ENCODE measurements at regions not wholly inside any gene's neighbourhood (a gene's known extent, or its start where the extent isn't known, plus 50 kb on each side); places are given as distances from the start of the nearest gene placed in this dataset.

DNA sequence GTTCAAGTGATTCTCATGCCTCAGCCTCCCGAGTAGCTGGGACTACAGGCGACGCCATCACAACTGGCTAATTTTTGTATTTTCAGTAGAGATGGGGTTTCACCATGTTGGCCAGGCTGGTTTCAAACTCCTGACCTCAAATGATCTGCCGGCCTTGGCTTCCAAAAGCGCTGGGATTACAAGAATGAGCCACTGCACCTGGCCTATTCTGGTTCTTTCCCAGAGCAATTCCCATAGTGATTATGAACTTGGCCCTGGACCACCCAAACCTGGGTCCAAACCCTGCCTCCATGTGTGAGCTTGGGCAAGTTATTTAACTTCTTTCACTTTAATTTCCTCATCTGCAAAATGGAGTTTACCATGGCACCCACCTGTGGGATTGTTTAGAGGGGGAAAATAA is 61.5 kb upstream of the HEPHL1 start:
- DNase-seq (ENCODE audit: insufficient read length, low spot score) (no peak), FAIRE-seq (no peak)

DNA sequence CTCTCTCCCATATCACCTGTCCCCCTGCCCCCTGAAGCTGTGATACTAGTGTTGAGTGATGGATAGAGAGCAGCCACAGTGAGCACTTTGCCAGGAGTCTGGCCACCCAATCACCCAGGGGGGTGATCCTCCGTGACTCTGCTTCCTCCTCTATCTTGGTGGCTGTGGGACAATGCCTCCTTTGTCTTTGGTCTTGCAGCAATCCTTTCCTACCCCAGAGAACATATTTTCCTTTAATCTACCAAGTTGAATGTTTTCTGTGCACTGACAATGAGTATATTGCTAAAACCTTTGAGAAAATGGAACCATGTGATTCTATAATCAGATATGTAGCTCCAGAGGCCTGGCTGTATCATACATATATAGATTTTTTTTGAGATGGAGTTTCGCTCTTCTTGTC is 58.1 kb upstream of the HEPHL1 start:
- DNase-seq (ENCODE audit: insufficient read length, low spot score) = no peak
- no peak for FAIRE-seq

GRCh38 chr11:93967258-93967657 is 53.9 kb upstream of the HEPHL1 start:
- DNase-seq (ENCODE audit: insufficient read length, low spot score) (no peak), FAIRE-seq (no peak)

DNA sequence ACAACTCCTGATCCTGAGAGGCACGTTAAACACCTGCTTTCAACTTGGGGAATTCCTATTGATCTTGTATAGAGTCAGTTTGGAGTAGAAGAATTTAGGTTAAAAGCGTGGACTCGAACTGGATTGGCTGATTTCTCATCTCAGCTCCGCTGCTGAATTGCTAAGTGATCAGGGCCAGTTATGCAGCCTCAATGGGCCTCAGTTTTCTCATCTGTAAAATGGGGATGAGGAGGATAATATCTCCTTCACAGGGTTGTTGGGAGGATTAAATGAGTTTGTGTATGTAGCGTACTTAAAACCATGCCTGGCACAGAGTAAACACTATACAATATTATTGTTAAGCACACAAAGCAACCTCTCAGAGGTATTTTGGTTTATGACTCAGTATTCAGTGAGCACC is 53.2 kb upstream of the HEPHL1 start:
- DNase-seq (ENCODE audit: insufficient read length, low spot score) (no peak), FAIRE-seq (no peak)

GRCh38 chr11:93969925-93970922 is 50.9 kb upstream of the HEPHL1 start:
- DNase-seq (ENCODE audit: insufficient read length, low spot score) (no peak), FAIRE-seq (no peak)

Measured in GM19239 (cell line).